Fibroblast of skin of right biceps (primary cell): ENCODE measurements at regions not wholly inside any gene's neighbourhood (a gene's known extent, or its start where the extent isn't known, plus 50 kb on each side); places are given as distances from the start of the nearest gene placed in this dataset.
A peak's percentile ranks its signal among the peaks of the same experiment; 100 is the strongest.

Experiments used
- DNase-seq: peaks from one replicate; pipeline ENCODE4 v3.0.0-alpha.2; 2013

DNA sequence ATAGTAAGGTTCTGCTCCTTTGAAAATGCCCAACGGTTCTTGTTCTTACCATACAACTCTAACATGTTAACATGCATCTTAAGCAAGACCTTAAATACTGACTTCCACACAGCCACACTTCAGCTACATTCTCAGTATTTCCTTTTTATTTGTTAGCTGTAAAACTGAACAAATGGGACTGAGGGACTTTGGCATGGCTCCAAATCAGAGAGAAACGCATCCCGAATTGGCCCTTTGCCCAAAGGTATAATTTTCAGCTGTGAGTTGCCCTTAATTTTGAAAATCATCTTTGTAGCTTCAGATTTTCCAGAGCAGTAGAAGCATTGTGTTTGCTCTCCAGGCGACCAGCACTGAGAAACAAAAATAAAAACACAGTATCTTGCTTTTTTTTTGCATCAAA is 56.4 kb downstream of the NEUROD6 start:
- no peak for DNase-seq

DNA sequence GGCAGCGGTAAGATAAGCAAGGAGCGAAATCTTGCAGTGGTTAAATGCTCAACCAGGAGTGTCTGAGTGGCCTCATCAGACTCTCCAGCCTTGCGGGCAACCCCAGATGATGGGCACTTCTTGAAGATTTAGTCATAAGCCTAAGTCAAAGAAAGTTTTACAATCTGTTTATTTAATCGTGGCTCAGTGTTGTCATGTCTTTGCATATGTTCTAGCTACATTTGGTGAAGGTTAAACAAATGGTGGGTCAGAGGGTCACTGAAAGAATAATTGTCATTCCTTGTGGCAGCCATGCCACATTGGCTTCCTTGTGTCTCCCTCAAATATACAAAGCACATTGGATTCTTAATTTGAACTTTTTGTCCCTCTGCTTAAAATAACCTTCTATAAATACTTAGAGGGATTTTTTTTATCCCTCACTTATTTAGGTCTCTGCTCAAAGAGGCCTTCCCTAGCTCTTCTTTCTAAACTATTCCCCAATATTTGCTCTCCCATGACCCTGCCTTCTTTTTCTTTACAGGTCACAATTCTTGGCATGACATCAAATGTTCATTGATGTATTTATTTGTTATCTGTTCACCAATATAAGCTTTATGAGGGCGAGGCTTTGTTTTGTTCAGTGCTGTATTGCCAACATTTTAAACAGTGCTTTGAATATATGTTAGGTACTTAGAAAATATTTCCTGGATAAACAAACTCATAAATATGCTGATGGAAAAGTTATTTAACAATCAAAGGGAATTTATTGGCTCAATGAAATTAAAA is 68.7 kb downstream of the NEUROD6 start:
- DNase-seq = no peak

DNA sequence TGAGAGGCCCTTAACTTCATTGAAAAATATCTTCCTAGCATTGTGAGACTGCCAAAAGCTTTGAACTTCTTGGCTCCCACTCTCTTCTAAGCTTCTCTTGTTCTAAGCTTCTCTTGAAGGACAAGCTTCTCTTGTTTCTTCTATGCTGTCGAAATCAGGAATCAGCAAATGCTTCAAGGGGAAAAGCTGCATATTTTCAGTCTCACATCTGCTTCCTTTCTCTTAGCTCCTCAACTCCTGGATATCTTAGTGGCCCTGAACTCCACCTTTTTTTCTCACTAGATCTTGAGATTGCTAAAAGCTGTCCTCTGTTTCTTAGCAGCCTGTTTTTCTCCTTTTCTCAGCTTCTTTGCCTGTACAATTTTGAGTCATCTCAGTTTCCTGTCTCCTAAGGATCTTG is 73.0 kb downstream of the NEUROD6 start:
- no peak for DNase-seq

DNA sequence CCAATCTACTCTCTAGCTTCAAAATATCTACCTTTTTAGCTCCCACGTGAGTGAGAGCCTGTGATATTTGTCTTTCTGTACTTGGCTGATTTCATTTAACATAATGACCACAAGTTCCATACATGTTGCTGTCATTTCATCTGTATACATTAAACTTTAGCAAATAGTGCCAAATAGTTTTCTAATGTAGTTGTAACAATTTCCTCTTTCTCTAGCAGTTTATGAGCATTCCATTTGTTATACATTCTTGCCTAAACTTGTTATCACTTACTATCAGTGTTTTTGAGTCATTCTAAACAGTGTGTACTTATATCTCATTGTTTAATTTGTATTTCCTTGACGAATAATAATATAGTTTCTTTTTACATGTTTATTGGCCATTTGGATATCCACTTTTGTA is 77.2 kb downstream of the NEUROD6 start:
- DNase-seq = no peak

DNA sequence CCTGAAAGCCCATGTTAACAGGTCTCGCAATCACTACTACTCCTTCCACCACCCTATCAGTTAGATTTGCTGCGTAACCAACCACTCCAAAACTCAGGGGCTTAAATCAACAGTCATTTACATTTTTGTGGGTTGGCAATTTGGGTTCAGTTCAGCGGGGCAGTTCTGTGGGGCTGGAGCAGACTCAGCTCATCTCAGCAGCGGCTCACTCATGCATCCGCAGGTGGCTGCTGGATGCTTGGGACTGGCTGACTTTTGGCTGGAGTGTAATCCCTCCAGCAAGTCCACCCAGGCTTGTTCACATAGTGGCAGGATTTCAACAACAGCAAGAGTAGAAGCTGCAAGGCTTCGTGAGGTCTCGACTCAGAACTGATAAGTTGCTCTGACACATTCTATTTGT is 79.2 kb downstream of the NEUROD6 start:
- DNase-seq = no peak

DNA sequence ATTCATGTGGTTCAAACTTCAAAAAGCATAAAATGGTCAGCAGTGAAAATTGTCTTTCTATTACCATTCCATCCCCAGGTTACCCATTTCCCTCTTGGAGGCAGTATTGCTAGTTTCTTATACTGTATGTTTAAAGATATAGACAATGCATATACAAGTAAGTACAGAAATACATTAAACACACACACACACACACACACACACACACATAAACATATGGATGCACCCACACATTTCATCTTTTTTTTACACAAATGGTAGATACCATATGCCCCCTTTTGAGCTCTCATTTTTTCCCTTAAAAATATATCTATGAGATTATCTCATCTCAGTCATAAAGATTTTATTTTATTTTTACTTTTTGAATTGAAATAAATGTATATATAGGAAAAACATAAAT is 79.7 kb downstream of the NEUROD6 start:
- DNase-seq = no peak

DNA sequence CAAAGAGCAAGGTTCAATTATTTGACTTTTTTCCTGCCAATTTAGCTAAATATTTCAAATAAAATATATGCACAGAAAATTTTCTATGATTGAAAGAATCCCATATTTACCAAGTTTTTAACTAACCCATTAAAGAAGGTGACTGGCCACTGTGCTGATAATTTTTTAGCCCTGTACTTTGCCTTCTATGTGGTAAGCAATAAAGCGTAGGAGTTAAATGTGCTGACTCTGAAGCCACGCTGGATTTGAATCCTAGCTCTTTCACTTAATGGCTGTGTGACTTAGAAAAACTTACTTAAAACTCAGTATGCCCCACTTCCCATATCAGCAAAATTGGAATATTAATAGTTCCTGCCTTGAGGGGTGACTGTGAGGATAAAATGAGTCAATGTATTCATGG is 82.1 kb downstream of the NEUROD6 start:
- DNase-seq = no peak

DNA sequence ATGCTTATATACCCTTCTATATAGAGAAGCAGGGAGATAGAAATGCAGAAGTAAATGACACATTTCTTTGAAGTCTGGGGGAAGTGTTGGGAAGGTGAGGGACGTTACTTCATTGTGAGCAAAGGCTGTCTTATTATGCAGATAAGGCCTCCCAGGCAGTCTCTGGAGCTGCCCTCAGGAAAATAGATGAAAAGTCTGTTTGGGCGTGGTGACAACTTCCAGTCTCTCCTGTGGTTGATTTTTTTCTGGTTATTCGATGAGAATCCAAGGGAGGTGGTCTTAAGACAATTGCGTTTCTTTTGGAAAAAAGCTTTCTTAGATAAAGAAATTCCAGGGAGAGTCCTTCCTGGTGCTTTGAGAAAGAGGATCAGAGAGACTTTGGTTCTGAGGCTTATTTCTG is 84.0 kb downstream of the NEUROD6 start:
- DNase-seq = no peak

DNA sequence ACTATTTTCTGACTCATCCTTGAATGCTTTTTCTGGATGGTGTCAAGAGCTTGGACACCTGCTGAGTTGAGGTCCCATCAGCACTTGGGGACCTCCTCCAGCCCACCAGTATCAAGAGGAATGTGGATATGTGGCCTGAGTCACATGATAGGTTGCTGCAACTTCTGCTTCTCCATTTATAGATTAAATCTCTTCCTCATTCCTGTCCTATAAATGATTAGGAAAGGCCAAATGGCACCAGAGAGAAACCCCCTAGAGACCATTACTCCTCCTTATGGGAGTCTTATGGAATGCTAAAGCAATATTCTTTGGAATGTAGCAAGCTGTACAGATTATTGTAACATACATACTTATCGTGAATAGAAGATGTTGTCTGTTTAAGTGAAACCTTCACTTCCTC is 85.6 kb downstream of the NEUROD6 start:
- peak; percentile 43 for DNase-seq

DNA sequence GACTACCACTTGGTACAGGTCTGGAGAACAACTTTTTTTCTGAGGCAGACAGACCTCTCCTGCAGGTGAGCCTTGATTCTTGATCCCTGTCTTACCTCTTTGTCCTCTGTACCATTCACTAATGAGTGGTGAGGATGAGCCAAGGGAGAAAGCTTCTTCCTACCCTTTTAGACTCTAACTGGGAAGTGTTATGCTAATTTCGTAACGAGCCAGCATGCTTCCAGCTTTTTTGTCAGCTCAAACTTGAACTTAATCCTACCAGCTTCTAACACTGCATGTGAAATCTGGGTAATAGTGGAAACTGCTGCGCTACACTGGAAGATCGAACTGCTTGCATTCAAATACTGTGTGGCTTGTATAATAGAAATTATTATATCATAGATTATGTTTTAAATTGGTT is 87.0 kb downstream of the NEUROD6 start:
- DNase-seq = no peak

DNA sequence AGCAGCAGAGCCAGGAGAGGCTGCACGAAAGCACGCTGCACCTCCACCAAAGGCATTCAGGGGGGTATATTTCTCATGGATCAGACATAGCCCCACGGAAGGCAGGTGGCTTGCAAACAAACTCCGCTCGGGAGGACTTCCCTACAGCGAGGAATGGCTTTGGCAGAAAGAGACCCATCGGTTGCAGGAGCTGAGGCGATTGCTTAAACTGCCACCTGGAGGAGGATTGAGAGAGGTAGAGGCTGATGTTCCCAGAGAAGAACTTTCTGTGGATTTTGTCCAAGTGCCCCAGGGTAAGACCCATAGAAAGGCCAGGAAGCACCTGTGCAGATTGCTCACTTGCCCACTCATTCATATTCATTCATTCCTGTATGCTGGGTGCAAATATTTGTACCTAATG is 89.1 kb downstream of the NEUROD6 start:
- no peak for DNase-seq

DNA sequence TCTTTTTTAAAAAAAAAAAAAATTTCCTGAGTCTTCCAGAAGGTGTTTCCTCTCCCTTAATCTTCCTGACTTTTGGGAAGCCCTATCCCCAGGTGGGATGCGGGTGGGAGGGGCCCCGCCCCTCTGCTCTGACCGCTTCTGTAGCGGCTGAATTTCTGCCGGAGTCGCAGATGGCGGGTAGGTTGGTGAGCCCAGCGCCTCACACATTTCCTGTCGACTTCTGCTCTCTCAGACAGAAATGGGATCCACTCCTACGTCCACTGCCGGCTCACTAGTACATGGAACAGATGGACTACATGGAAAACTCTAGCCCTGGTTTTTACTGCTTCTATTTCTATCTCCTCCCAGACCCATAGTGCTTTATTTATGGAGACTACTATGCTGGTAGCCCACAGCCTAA is 90.9 kb downstream of the NEUROD6 start:
- no peak for DNase-seq

DNA sequence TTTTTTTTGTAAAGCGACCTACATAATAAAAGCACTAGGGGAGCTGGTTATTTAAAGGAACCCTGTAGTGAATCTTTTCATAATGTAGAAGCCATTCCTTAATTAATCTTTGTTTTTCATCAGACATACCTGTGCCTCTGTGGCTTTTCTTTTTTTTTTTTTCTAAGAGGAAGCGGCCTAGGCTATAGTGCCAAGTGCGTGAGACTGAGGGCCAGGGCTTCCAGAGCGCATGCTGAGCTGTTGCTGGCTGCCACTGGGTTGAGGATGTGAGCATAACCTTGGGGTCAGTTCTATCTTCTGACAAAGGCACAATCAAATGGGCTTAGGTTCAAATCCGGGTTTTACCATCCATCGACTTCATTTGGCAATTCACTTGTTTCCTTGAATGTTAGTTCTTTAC is 103.7 kb downstream of the NEUROD6 start:
- no peak for DNase-seq

DNA sequence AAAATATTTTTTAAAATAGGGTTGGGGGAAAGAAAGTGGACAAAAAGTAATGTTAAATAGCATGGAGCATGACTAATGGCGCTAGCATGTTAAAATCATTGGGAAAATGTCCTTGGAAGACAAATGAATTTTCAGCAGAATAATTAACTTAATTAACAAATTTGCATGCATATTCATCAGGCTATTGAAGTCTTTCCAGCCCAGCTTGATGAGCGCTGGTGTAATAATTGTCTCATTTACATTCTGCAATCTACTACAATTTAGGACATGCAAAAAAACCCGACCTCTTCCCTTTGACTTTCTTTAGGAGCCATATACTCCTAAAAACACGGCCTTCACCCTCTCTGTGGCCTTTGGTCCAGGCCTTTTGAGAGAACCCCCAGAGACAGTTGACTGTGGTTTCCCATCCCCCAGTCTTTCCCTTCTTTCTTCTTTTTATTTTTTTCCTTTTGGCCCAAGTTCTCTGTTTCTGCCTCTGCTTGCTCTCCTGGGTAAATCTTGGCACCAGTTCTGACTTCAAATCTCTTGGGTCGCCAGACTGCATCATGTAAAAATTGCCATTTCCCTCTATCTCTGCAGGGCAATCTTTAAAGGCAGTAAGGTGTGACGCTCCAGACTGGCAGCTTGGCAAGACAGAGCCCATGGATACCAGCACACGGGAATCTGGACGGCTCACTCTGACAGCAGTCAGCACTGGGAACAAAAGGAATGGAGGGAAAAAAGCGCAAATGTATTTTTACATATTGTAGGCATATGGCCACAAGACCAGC is 105.5 kb downstream of the NEUROD6 start:
- no peak for DNase-seq

DNA sequence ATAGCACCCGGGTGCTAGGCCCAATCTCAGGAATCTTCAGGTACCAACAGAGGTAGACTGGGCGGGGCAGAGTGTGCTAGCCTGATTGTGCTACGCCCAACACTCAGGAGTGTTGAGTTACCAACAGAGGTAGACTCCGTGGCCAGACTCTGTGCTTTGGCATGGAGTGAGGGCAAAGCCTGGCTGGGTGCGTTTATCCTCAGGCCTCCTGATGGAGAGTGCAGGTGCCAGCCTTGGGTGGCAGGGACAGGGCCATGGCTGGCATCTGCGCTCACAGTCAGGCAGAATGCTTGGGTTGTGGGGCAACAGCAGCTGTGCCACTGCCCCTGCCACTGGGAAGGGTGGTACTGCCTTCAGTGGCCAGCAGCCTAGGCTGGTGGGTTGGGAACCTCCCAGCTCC is 111.6 kb downstream of the NEUROD6 start:
- no peak for DNase-seq

DNA sequence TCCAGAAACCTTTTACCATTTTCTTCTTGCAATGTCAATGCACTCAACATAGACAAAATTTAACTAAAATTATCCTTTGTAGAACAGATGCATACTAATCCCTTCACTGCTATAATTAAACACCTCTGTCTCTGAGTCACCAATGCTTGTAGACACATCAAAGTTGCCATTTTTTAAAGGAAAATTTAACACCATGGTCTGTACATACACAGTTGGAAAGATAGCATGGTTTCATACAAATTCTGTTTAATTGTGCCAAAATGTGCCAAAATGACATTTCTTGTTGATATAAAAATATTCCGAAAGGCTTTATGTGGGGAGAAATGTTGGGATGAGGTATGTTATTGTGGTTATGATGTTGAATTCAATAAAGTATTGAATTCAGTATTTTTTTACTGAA is 125.8 kb downstream of the NEUROD6 start:
- DNase-seq = no peak

DNA sequence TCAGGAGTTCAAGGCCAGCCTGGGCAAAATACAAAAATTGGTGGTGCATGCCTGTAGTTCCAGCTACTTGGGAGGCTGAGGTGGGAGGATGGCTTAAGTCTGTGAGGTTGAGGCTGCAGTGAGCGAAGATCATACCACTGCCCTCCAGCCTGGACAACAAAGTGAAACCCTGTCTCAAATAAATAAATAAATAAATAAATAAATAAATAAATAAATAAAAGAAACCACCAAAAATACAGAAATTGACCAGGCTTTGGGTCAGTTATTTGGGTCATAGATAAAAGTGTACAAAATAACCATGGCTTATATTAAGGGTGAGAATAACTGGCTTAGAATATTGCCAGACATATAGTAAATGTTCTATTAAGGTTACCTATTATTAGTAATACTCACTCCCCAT is 129.2 kb downstream of the NEUROD6 start:
- DNase-seq = no peak

DNA sequence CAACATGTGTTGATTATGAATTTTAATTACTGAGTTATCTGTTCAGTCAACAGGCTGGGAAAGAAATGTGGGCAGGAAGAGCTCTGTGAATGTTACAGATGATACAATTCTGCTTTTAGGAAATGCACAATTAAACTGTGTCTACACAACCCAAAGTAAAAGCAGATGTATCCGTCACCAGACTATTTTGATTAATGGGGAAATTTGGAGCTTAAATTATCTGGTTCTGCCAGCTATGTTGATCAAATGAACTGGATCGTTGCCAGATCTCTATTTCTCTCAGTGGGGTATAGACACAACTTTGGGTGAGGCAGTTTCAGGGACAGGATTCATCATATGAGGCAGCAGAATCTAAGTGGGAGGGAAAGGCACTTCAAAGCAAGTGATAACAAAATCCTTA is 136.5 kb downstream of the NEUROD6 start:
- no peak for DNase-seq

DNA sequence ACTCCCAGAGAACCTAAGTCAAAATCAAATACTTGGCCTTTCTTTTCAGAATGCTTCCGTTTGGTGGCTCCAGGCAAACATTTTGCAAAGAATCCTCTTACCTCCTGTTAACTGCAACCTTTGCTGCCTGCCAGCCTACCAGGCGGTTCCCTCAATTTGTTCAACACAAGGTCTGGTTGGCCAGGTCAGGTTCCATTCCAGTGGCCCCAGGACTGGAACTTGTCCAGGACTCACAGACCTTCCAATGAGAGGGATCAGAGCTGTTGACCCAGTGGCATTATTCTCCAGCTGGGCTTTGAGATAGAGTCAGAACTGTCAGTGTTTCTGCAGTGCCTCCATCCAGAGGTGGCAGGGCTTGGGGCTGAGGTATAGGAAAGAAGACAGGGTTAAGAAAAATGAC is 137.0 kb downstream of the NEUROD6 start:
- DNase-seq = no peak

DNA sequence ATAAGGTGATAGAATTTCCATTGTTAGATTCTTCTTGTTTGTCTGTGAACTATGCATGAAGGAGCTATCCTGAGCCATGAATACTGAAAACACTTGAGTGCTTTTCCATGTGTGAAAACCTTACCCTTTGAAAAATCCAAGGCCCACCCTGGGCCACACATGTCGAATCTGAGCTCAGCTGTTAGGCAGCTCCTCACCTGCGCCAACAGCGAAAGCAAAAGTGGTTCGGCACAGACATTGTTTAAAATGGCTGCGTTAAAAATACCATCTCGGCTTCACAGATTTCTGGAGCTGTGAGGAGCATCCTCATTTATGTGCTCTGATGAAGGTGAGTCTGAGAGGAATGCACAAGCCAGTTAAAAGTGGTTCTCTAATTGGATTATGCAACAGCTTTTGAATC is 137.7 kb downstream of the NEUROD6 start:
- DNase-seq = no peak

DNA sequence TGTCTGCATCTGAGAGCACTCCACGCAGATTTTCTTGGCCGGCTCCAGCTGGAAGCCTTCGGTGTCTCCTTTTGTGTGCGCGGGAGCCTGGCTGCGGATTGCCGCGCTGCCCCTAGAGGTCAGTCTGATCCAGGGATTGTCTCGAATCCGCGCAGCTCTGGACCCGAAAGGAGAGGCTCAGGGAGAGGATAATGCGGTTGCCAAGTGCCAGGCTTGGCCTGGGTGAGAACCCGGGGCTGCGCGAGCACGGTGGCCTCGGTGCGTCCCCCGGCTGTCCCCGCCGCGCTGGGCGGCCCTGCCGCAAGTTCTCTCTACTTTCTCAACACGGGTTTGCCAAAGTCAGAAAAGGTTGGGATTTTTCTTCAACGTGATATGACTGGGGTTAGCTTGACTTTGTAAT is 140.9 kb downstream of the ADCYAP1R1 start:
- DNase-seq = peak; percentile 56

DNA sequence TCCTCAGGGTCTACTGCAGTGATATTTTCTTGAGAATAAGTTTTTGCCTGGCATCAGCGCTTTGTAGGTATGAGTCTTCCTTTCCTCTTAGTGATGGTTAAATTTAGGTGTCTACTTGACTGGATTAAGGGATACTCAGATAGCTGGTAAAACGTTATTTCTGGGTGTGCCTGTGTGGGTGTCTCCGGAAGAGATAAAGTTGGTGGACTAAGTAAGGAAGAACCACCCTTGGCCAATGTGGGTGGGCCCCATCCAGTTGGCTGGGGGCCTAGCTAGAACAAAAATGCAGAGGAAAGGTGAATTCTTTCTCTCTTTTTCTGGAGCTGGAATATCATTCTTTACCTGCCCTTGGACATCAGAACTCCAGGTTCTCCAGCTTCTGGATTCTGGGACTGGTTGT is 138.8 kb downstream of the ADCYAP1R1 start:
- DNase-seq = no peak

DNA sequence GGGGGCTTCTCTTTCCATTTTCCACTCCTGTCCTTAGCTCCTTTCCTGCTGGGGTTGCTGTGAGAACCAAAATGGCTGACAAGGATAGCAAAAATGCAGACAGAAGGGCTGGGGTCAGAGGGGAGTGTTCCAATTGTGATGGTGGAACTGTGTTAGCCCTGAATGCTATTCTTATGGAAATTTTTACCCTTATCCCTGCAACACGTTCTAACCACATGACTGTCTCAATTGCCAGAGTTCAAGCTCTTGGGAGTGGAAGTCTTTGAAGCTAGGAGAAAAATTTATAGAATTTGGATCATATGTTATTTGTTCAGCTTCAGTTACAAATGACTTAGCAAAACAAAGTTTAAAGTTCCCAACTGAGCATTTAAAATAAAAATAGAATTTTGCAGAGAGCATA is 134.1 kb downstream of the ADCYAP1R1 start:
- no peak for DNase-seq

DNA sequence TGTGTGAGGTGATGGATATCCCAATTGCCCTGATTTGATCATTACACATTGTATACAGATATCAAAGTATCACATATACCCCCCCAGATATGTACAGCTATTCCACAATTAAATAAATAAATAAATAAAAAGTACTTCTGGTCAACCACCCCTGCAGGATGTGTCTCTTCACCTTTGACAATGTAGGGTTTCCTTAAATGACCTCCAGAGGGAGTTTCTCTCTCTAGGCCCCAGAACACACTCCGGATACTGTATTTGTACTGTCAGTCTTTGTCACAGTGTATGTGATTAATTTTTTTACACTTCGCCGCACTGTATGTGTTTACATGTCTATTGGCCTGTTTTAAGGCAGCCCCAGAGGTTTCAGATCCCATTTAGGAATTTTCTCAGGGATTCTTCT is 123.6 kb downstream of the ADCYAP1R1 start:
- DNase-seq = no peak

DNA sequence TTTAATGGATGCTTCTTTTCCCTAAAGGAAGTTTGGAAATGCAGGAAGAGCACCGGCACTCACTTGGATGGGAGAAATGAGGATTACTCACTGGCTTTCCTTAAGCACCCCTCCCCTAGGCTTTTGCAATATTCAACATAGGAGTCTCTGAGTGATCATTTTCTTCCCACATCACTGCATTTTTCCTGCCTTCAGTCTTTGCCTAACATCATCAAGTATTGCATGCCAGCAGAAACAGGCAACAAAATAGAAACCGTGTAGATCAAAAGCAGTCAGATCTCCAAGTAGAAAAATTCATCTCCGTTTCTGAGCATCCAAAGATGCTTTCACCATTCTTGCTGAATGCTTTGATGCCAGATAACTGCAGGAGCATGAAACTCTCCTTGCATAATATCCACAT is 119.9 kb downstream of the ADCYAP1R1 start:
- no peak for DNase-seq
